RWPE2 (cell line): ENCODE measurements at regions not wholly inside any gene's neighbourhood (a gene's known extent, or its start where the extent isn't known, plus 50 kb on each side); places are given as distances from the start of the nearest gene placed in this dataset.

Experiments used
- ATAC-seq: fragments of 200-7000 bp; cut with Tn5 transposase; 3 replicates; pipeline ENCODE4 v1.9.1; 2021; ENCODE audit warnings: low read depth
- DNase-seq: peaks from one replicate; pipeline ENCODE4 v3.0.0-alpha.2; 2020; ENCODE audit warnings: low spot score
- H3K27ac ChIP-seq: fragments of 450-650 bp; 2 replicates; pipeline ENCODE4 v1.5.1; 2017; ENCODE audit warnings: mild to moderate bottlenecking; ENCODE audit not compliant: poor library complexity, severe bottlenecking
- H3K27me3 ChIP-seq: fragments of 250-450 bp; sonication (Bioruptor Pico); 2 replicates; pipeline ENCODE4 v1.5.1; 2021; ENCODE audit warnings: mild to moderate bottlenecking, moderate library complexity; ENCODE audit not compliant: insufficient read depth, poor library complexity, severe bottlenecking
- H3K36me3 ChIP-seq: fragments of 250-450 bp; sonication (Bioruptor Pico); 2 replicates; pipeline ENCODE4 v1.5.1; 2020; ENCODE audit warnings: low read depth, mild to moderate bottlenecking, moderate library complexity
- H3K4me1 ChIP-seq: fragments of 250-450 bp; sonication (Bioruptor Pico); 2 replicates; pipeline ENCODE4 v1.5.1; 2021; ENCODE audit warnings: mild to moderate bottlenecking, moderate library complexity; ENCODE audit not compliant: insufficient read depth, poor library complexity, severe bottlenecking
- H3K4me3 ChIP-seq: fragments of 250-450 bp; sonication (Bioruptor Pico); 2 replicates; pipeline ENCODE4 v1.5.1; 2021; ENCODE audit warnings: mild to moderate bottlenecking, moderate library complexity; ENCODE audit not compliant: severe bottlenecking
- H3K9me3 ChIP-seq: fragments of 250-450 bp; sonication (Bioruptor Pico); 2 replicates; pipeline ENCODE4 v1.5.1; 2021; ENCODE audit warnings: mild to moderate bottlenecking, moderate library complexity; ENCODE audit not compliant: severe bottlenecking
- TF ChIP-seq, protein P1 (sequence below): fragments of 450-650 bp; IDR thresholded peaks from one replicate; pipeline ENCODE4 v1.5.1; 2017; ENCODE audit warnings: mild to moderate bottlenecking, moderate library complexity; ENCODE audit not compliant: poor library complexity, severe bottlenecking

DNA sequence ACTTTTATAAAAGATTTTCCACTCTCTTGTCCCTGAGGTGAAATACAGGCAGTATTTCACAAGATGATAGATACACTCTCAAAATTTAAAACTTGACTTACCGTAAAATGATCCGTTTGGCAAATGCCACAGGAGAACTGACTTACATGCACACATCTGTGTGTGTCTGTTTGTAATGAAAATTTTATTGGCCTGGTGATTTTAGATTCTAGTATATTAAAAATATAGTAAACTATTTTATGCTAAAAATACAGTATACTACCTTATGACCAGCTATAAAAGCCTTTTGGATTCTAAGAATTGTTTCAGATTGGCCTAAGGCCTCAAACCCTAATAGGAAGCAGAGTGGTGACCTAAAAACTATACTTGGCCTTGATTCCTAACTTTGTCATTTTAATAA, 362.7 kb downstream of the IPMK start:
- DNase-seq (no peak), ATAC-seq (no peak)
- H3K36me3 ChIP-seq, result no peaks in the 10 kb centered on the region

DNA sequence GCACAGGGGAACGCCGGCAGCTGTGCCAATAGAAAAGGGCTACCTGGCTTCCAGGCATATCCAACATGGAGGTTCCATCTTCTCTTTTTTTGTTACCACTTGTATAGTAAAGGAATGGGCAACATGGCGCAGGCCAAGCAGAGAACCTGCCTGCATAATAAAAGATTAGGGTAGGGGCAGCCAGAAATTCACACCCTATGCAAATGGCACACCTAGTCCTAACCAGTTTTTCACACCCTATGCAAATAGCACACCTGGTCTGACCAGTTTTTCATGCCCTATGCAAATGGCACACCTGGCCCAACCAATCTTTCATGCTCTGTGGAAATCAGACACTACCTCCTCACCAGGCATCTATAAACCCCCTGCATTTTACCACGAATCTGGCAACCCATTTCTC, 369.5 kb downstream of the IPMK start:
- H3K4me1 ChIP-seq, result no peaks in the 10 kb centered on the region
- TF ChIP-seq, protein P1, sequence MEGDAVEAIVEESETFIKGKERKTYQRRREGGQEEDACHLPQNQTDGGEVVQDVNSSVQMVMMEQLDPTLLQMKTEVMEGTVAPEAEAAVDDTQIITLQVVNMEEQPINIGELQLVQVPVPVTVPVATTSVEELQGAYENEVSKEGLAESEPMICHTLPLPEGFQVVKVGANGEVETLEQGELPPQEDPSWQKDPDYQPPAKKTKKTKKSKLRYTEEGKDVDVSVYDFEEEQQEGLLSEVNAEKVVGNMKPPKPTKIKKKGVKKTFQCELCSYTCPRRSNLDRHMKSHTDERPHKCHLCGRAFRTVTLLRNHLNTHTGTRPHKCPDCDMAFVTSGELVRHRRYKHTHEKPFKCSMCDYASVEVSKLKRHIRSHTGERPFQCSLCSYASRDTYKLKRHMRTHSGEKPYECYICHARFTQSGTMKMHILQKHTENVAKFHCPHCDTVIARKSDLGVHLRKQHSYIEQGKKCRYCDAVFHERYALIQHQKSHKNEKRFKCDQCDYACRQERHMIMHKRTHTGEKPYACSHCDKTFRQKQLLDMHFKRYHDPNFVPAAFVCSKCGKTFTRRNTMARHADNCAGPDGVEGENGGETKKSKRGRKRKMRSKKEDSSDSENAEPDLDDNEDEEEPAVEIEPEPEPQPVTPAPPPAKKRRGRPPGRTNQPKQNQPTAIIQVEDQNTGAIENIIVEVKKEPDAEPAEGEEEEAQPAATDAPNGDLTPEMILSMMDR, result no peak
- H3K4me3 ChIP-seq, result no peak overlapping the region
- H3K27ac ChIP-seq, result no peak overlapping the region
- DNase-seq, result no peak
- H3K36me3 ChIP-seq, result no peaks in the 10 kb centered on the region
- no peaks in the 10 kb centered on the region for H3K9me3 ChIP-seq
- ATAC-seq, result no peak
- no peaks in the 10 kb centered on the region for H3K27me3 ChIP-seq

More for the DNA sequence above, 362.7 kb downstream of the IPMK start:
- Histone ChIP-seq H3K27me3 (no peaks in the 10 kb centered on the region), H3K4me1 (no peaks in the 10 kb centered on the region), H3K9me3 (no peaks in the 10 kb centered on the region), H3K27ac (no peak overlapping the region), H3K4me3 (no peak overlapping the region)
- TF ChIP-seq, protein P1, result no peak

- Histone ChIP-seq H3K9me3 (no peaks in the 10 kb centered on the region), H3K36me3 (no peaks in the 10 kb centered on the region), H3K4me1 (no peaks in the 10 kb centered on the region), H3K27me3 (no peaks in the 10 kb centered on the region), H3K27ac (no peak overlapping the region), H3K4me3 (no peak overlapping the region)
- no peak for DNase-seq
- no peak for ATAC-seq
- TF ChIP-seq, protein P1, result no peak
Observed at GRCh38 chr10:57897611-57898010, 370.1 kb downstream of the IPMK start.

- DNase-seq (no peak), ATAC-seq (no peak)
- Histone ChIP-seq H3K27me3 (no peaks in the 10 kb centered on the region), H3K36me3 (no peaks in the 10 kb centered on the region), H3K4me1 (no peaks in the 10 kb centered on the region), H3K9me3 (no peaks in the 10 kb centered on the region), H3K27ac (no peak overlapping the region), H3K4me3 (no peak overlapping the region)
- TF ChIP-seq, protein P1, result no peak
Observed at GRCh38 chr10:57894361-57894760, 373.3 kb downstream of the IPMK start.

GRCh38 chr10:57891201-57892006, 376.3 kb downstream of the IPMK start:
- Histone ChIP-seq H3K4me3 (no peak overlapping the region), H3K27me3 (no peaks in the 10 kb centered on the region), H3K36me3 (no peaks in the 10 kb centered on the region), H3K9me3 (no peaks in the 10 kb centered on the region), H3K4me1 (no peaks in the 10 kb centered on the region), H3K27ac (no peak overlapping the region)
- TF ChIP-seq, protein P1, result no peak
- ATAC-seq (no peak), DNase-seq (no peak)
